Sigmoid colon (tissue), 6 donors: ENCODE measurements at regions not wholly inside any gene's neighbourhood (a gene's known extent, or its start where the extent isn't known, plus 50 kb on each side); places are given as distances from the start of the nearest gene placed in this dataset.
"Not testable (repeated sequence)": the region's sequence is repeated elsewhere in the genome, so short reads cannot be mapped to it uniquely, and the experiment has no call there.

ENCODE experiments used
- DNase-seq: peaks from one replicate; pipeline ENCODE4 v3.0.0-alpha.2; 2019
- H3K27ac ChIP-seq, 4 donors: fragments of 200-600 bp; sonication (generic); one replicate each; pipeline ENCODE4 v1.5.1; 2016 to 2019; ENCODE audit warnings: mild to moderate bottlenecking in 1 of 4
- H3K27me3 ChIP-seq, 3 donors: fragments of 200-600 bp; sonication (generic); one replicate each; pipeline ENCODE4 v1.5.1; 2019; ENCODE audit warnings: mild to moderate bottlenecking in 1 of 3
- H3K36me3 ChIP-seq, 4 donors: fragments of 200-600 bp; sonication (generic); one replicate each; pipeline ENCODE4 v1.5.1; 2016 to 2019
- H3K4me1 ChIP-seq, 4 donors: fragments of 200-600 bp; sonication (generic); one replicate each; pipeline ENCODE4 v1.5.1; 2017 to 2019
- H3K4me3 ChIP-seq, 4 donors: fragments of 200-600 bp; sonication (generic); one replicate each; pipeline ENCODE4 v1.5.1; 2017 to 2019; ENCODE audit warnings: mild to moderate bottlenecking in 2 of 4, moderate library complexity in 1 of 4
- H3K9me3 ChIP-seq, 4 donors: fragments of 200-600 bp in 3 of 4; sonication (generic) in 3 of 4; one replicate each; pipeline versions ENCODE4 v1.5.1 to v1.6.1; 2013 to 2019
- EP300 ChIP-seq, 4 donors: sonication (generic); formaldehyde crosslinking; IDR thresholded peaks; one replicate each; pipeline ENCODE4 v1.6.1; 2017; ENCODE audit warnings: antibody characterized with exemption in 4 of 4
- POLR2A ChIP-seq, 2 donors: fragments of 450-650 bp; IDR thresholded peaks; one replicate each; pipeline ENCODE4 v1.6.1; 2016; ENCODE audit warnings: antibody characterized with exemption in 2 of 2, mild to moderate bottlenecking in 2 of 2, moderate library complexity in 2 of 2
- POLR2AphosphoS5 ChIP-seq, 4 donors: sonication (generic); formaldehyde crosslinking; IDR thresholded peaks; one replicate each; pipeline ENCODE4 v1.6.1; 2017; ENCODE audit warnings: antibody characterized with exemption in 4 of 4
- WGBS, 2 donors: extraction: QIAGEN DNeasy Blood & Tissue Kit; methylation state at CpG; one replicate each; pipeline ENCODE4 v1.1.7; 2013; 5-methylcytosine and 5-hydroxymethylcytosine counted together
- intact Hi-C: fragments of 100-400 bp; cut with DNase I; formaldehyde crosslinking; loops from one replicate; pipeline ENCODE4 v1.15.1; 2023
- TF ChIP-seq, protein P1 (sequence below), 4 experiments: fragments of 450-650 bp in 3 of 4; fragments of 200-600 bp in 1 of 4; IDR thresholded peaks; one replicate each; pipeline ENCODE4 v1.5.1; 2016 to 2019; ENCODE audit warnings: antibody characterized with exemption in 4 of 4, mild to moderate bottlenecking in 3 of 4, moderate library complexity in 2 of 4
- donor health status: healthy with polysubstance abuse.
- donor health status: healthy.

DNA sequence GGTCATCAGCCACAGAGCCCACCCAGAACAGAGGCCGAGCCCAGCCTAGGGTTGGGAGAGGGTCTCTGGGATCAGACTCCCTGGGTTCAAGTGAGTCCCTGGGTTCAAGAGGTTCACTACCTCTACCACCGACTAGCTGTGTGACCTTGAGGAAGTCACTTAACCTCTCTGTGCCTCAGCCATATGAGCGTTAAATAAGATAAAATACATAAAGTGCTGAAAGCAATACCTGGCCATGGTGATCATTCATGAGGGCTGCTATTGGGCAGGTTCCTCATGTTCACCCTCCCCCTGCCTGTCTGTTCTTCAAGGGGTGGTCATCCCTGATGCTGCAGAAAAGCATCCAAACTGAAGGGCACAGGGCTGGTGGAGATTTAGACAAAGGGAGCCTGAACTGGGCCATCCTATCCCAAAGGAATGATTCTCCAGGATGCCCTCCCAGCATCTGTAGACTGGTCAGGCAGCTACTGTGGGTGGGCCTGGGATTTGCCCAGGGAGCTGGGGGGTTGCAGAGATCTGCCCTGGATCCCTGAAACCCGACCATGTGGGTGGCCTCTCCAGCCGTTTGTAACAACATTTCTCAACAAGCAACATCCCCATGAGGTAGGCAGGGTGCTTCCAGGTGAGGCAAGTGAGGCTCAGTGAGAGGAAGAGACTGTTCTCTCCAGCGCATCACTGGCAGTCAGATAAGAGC lies 196.6 kb downstream of the MATN1 start:
- H3K9me3 ChIP-seq = peaks cover 0 to 3% (median 0%) of the 10 kb centered on the region in 4 donors
- DNase-seq = no peak

DNA sequence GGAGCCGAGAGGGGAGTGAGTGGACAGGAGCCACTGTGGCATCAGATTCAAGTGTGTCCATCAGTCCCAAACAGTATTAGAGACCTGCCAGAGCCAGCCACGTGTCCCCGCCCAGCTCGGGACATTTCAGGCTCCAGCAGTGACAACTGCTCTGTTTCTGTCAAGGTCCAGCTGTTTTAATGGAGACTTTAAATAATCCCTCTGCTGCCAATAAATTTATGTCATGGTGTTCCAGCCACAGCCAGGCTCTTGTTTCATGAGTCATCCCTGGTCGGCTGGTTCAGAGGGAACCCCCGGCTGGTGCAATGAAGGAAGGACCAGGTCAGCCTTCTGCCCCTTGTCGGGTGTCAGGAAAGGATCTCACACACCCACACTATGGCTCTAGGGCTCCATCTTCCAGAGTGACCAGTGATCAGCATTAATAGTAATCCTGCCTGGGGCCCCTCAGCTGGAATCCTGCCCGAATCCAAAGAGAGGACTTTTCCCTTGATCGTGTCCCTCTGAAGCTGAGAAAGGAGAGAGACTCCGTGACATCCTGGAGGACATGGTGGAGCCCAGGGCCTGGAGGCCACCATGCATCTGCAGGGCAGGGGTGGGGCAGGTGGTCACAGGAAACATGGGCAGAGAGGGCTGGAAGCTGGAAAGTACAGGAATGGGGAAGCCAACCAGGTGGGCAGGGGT lies 197.3 kb downstream of the MATN1 start:
- Histone ChIP-seq H3K9me3 (no peaks in the 10 kb centered on the region), H3K27ac (no peak overlapping the region), H3K4me1 (peaks cover 0 to 10% (median 9%) of the 10 kb centered on the region in 4 donors), H3K36me3 (no peaks in the 10 kb centered on the region), H3K27me3 (peaks cover 0 to 16% (median 3%) of the 10 kb centered on the region in 3 donors), H3K4me3 (no peak overlapping the region)
- DNase-seq = no peak
- WGBS, 2 donors = 51 to 55% methylated on average over 10 of the region's 10 CpGs
- no peak for TF ChIP-seq EP300 (IDR thresholded peaks at IDR 0.05)
- TF ChIP-seq, protein P1, sequence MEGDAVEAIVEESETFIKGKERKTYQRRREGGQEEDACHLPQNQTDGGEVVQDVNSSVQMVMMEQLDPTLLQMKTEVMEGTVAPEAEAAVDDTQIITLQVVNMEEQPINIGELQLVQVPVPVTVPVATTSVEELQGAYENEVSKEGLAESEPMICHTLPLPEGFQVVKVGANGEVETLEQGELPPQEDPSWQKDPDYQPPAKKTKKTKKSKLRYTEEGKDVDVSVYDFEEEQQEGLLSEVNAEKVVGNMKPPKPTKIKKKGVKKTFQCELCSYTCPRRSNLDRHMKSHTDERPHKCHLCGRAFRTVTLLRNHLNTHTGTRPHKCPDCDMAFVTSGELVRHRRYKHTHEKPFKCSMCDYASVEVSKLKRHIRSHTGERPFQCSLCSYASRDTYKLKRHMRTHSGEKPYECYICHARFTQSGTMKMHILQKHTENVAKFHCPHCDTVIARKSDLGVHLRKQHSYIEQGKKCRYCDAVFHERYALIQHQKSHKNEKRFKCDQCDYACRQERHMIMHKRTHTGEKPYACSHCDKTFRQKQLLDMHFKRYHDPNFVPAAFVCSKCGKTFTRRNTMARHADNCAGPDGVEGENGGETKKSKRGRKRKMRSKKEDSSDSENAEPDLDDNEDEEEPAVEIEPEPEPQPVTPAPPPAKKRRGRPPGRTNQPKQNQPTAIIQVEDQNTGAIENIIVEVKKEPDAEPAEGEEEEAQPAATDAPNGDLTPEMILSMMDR (IDR thresholded peaks at IDR 0.05) = no peak
- TF ChIP-seq POLR2AphosphoS5 (IDR thresholded peaks at IDR 0.05) = no peak
- TF ChIP-seq POLR2A (IDR thresholded peaks at IDR 0.05) = no peak
- intact Hi-C loops = no loop called here

More for the DNA sequence above, 196.6 kb downstream of the MATN1 start:
- Histone ChIP-seq H3K27me3 (peaks cover 0 to 16% (median 3%) of the 10 kb centered on the region in 3 donors), H3K36me3 (no peaks in the 10 kb centered on the region), H3K4me1 (peaks cover 0 to 10% (median 9%) of the 10 kb centered on the region in 4 donors), H3K27ac (no peak overlapping the region), H3K4me3 (no peak overlapping the region)
- 57 to 59% methylated on average over 6 of the region's 6 CpGs for WGBS, 2 donors
- no peak for TF ChIP-seq POLR2AphosphoS5 (IDR thresholded peaks at IDR 0.05)
- no peak for TF ChIP-seq EP300 (IDR thresholded peaks at IDR 0.05)
- TF ChIP-seq POLR2A (IDR thresholded peaks at IDR 0.05) = no peak
- TF ChIP-seq, protein P1 (IDR thresholded peaks at IDR 0.05) = no peak
- intact Hi-C loops = no loop called here

DNA sequence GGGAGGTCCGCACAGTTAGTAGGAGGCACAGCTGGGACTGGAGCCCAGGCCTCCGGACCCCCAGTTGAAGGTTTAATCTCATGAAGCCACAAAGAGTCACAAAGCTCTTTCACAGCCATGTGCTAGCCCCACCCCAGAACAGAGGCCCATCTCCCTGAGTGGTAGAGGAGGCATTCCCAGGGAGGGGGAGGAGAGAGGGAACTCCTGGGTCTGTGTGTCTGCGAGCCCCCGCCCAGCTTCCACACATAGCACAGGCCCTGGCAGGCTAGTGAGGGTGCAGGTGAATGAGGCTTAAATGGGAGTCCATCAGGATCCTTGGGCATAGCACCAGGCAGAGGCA lies 197.8 kb downstream of the MATN1 start:
- H3K36me3 ChIP-seq = no peaks in the 10 kb centered on the region
- 86 to 88% methylated on average over 4 of the region's 4 CpGs for WGBS, 2 donors
- intact Hi-C loops = no loop called here
- H3K27me3 ChIP-seq = peaks cover 0 to 16% (median 3%) of the 10 kb centered on the region in 3 donors
- H3K4me1 ChIP-seq = peaks cover 0 to 10% (median 9%) of the 10 kb centered on the region in 4 donors
- TF ChIP-seq EP300 (IDR thresholded peaks at IDR 0.05) (no peak), POLR2A (IDR thresholded peaks at IDR 0.05) (no peak), POLR2AphosphoS5 (IDR thresholded peaks at IDR 0.05) (no peak)
- TF ChIP-seq, protein P1 (IDR thresholded peaks at IDR 0.05) = no peak
- no peaks in the 10 kb centered on the region for H3K9me3 ChIP-seq
- H3K4me3 ChIP-seq = no peak overlapping the region
- H3K27ac ChIP-seq = no peak overlapping the region
- no peak for DNase-seq

DNA sequence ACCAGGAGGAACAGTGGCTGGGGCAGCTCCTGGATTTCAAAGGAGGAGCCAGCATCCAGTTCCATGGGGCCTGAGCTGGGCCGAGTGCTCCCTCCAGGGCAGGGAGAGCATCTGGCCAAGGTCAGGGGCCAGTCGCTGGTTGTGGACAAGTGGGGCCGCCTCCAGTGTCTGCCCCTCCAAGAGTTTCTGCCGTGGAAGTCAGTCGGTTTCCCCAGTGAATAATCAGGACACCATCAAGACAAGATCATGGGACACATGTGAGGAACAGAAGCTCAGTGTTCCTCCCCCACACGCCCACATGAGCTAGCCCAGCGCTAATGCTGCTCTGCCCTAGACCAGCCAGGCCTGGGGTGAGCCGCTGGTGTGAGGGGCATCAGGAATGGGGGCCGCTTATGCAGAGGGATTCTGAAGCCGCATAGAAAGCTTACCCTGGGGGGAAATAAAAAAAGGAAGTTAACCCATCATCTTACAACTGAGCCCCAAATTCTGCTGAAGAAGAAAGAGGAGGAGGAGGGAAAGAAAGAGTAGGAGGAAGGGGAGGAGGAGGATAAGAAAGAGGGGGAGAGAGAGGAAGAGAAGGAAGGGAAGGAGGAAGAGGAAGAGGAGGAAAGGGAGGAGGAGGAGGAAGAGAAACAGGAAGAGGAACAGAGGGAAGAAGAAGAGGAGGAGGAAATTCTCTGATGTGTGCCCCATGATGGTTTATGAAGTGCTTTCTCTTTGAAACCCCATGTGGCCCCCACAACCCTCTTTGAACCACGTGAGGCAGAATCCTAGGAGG lies 198.4 kb downstream of the MATN1 start:
- WGBS, 2 donors = 70 to 76% methylated on average over 11 of the region's 11 CpGs
- H3K4me3 ChIP-seq = no peak overlapping the region
- H3K27me3 ChIP-seq = peaks cover 0 to 16% (median 3%) of the 10 kb centered on the region in 3 donors
- TF ChIP-seq, protein P1 (IDR thresholded peaks at IDR 0.05) = no peak
- TF ChIP-seq POLR2AphosphoS5 (IDR thresholded peaks at IDR 0.05) = no peak
- TF ChIP-seq POLR2A (IDR thresholded peaks at IDR 0.05) = no peak
- no peak for TF ChIP-seq EP300 (IDR thresholded peaks at IDR 0.05)
- DNase-seq = no peak
- H3K4me1 ChIP-seq = peaks cover 0 to 10% (median 9%) of the 10 kb centered on the region in 4 donors
- intact Hi-C loops = no loop called here
- H3K36me3 ChIP-seq = no peaks in the 10 kb centered on the region
- H3K9me3 ChIP-seq = no peaks in the 10 kb centered on the region
- no peak overlapping the region for H3K27ac ChIP-seq

DNA sequence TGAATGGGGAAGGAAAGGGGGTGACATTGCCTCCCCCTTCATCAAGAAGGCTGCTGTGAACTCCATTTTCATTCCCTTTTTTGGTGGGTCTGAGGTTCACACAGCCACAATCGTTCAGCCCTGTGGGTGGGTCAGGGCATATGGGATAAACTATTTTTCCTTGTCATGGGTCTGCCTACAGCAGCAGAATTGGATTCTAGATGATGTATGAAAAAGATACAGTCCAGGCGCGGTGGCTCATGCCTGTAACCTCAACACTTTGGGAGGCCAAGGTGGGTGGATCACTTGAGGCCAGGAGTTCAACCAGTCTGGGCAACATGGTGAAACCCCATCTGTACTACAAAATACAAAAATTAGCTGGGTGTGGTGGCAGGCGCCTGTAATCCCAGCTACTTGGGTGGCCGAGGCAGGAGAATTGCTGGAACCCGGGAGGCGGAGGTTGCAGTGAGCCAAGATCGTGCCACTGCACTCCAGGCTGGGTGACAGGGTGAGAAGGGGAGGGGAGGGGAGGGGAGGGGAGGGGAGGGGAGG lies 199.3 kb downstream of the MATN1 start:
- 72 to 81% methylated on average over 8 of the region's 8 CpGs for WGBS, 2 donors
- H3K36me3 ChIP-seq, DNase-seq, intact Hi-C loops, H3K4me3 ChIP-seq, H3K9me3 ChIP-seq, H3K27ac ChIP-seq, H3K4me1 ChIP-seq: not testable (repeated sequence)
- H3K27me3 ChIP-seq = peaks cover 0 to 16% (median 3%) of the 10 kb centered on the region in 3 donors
